Osteoblast (primary cell): ENCODE measurements at regions not wholly inside any gene's neighbourhood (a gene's known extent, or its start where the extent isn't known, plus 50 kb on each side); places are given as distances from the start of the nearest gene placed in this dataset.
A peak's percentile ranks its signal among the peaks of the same experiment; 100 is the strongest.

Experiments
- DNase-seq: peaks from one replicate; pipeline ENCODE4 v3.0.0; 2011; ENCODE audit warnings: low spot score, mixed read lengths; ENCODE audit not compliant: insufficient read length; ENCODE audit errors: missing footprints
- H2AFZ ChIP-seq: 2 replicates; pipeline ENCODE4 v1.6.0; 2011; ENCODE audit warnings: mild to moderate bottlenecking, low read length
- H3K27ac ChIP-seq: 2 replicates; pipeline ENCODE4 v1.5.1; 2011; ENCODE audit warnings: mild to moderate bottlenecking, low read depth, low read length, moderate library complexity
- H3K27me3 ChIP-seq: 2 replicates; pipeline ENCODE4 v1.6.0; 2012; ENCODE audit warnings: mild to moderate bottlenecking, control low read depth, inconsistent platforms, low read length, moderate library complexity; ENCODE audit not compliant: insufficient read depth
- H3K36me3 ChIP-seq: 2 replicates; pipeline ENCODE4 v1.5.1; 2011; ENCODE audit warnings: mild to moderate bottlenecking, low read length, control low read depth, moderate library complexity; ENCODE audit not compliant: insufficient read depth
- H3K4me1 ChIP-seq: 2 replicates; pipeline ENCODE4 v1.5.1; 2011; ENCODE audit warnings: mild to moderate bottlenecking, low read length, control low read depth, moderate library complexity; ENCODE audit not compliant: insufficient read depth
- H3K4me2 ChIP-seq: 2 replicates; pipeline ENCODE4 v1.6.0; 2011; ENCODE audit warnings: mild to moderate bottlenecking, low read length; ENCODE audit not compliant: insufficient read depth
- H3K4me3 ChIP-seq: fragments of 200-600 bp; sonication (generic); 3 replicates; pipeline ENCODE4 v1.5.1; 2012; ENCODE audit warnings: mild to moderate bottlenecking, low read length, inconsistent platforms; ENCODE audit not compliant: insufficient read depth
- H3K79me2 ChIP-seq: 2 replicates; pipeline ENCODE4 v1.6.0; 2012; ENCODE audit warnings: mild to moderate bottlenecking, low read length, control low read depth, inconsistent platforms; ENCODE audit not compliant: insufficient read depth
- H3K9me3 ChIP-seq: 2 replicates; pipeline ENCODE4 v1.5.1; 2011; ENCODE audit warnings: low read depth, low read length, control low read depth
- H4K20me1 ChIP-seq: 2 replicates; pipeline ENCODE4 v1.6.0; 2012; ENCODE audit warnings: mild to moderate bottlenecking, low read length, control low read depth; ENCODE audit not compliant: insufficient read depth
- TF ChIP-seq, protein P1 (sequence below): IDR thresholded peaks from 2 replicates; pipeline ENCODE4 v1.5.1; 2011; ENCODE audit warnings: mild to moderate bottlenecking, low read depth, low read length, moderate library complexity; ENCODE audit errors: extremely low read depth

DNA sequence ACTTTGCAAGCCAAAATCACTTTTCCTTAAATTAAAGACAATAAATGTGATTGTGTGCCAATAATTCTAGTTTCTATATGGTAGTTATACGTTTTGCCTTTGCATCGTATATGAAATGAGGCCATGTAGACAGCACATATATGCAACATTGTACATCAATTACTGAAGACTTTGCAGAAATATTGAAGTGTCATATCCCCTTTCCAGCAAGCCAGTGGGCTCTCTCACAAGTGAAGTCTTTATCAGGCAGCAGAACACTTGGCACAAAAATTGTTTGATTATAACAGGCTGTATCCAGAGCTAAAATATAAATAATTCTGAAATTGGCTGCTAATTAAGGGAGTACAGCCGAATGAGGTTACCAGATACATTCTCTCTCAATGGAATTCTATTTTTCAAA lies 588.6 kb upstream of the SEMA3D start:
- no peak overlapping the region for H3K27ac ChIP-seq

DNA sequence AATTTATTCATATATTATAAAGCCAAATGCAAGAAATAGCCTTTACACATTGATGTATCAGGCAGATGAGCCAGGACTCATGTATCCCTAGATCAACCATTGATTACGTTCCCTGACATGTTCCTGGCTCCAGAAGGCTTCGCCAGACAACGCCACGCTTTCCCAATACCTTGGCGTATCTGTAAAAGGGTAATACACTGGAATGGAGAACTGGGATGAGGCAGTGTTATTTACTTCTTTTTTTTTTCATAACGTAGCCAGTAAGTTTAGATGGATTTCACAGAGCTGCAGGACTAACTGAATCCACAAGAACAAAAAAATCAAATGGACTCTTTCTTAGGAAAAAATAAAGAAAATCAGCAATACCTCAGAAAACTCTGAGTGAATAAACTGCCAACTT lies 588.1 kb upstream of the SEMA3D start:
- H3K27me3 ChIP-seq = no peaks in the 10 kb centered on the region
- no peak overlapping the region for H3K4me2 ChIP-seq
- no peaks in the 10 kb centered on the region for H3K79me2 ChIP-seq
- H3K9me3 ChIP-seq = no peaks in the 10 kb centered on the region
- no peak overlapping the region for H2AFZ ChIP-seq
- TF ChIP-seq, protein P1, sequence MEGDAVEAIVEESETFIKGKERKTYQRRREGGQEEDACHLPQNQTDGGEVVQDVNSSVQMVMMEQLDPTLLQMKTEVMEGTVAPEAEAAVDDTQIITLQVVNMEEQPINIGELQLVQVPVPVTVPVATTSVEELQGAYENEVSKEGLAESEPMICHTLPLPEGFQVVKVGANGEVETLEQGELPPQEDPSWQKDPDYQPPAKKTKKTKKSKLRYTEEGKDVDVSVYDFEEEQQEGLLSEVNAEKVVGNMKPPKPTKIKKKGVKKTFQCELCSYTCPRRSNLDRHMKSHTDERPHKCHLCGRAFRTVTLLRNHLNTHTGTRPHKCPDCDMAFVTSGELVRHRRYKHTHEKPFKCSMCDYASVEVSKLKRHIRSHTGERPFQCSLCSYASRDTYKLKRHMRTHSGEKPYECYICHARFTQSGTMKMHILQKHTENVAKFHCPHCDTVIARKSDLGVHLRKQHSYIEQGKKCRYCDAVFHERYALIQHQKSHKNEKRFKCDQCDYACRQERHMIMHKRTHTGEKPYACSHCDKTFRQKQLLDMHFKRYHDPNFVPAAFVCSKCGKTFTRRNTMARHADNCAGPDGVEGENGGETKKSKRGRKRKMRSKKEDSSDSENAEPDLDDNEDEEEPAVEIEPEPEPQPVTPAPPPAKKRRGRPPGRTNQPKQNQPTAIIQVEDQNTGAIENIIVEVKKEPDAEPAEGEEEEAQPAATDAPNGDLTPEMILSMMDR = no peak
- H3K27ac ChIP-seq = no peak overlapping the region
- no peak overlapping the region for H3K4me3 ChIP-seq
- H4K20me1 ChIP-seq = no peaks in the 10 kb centered on the region
- H3K36me3 ChIP-seq = no peaks in the 10 kb centered on the region
- no peak for DNase-seq
- H3K4me1 ChIP-seq = peaks cover 17% of the 10 kb centered on the region

More for the DNA sequence above, 588.6 kb upstream of the SEMA3D start:
- Histone ChIP-seq H3K4me3 (no peak overlapping the region), H3K4me2 (no peak overlapping the region), H4K20me1 (no peaks in the 10 kb centered on the region), H3K9me3 (no peaks in the 10 kb centered on the region), H2AFZ (no peak overlapping the region), H3K79me2 (no peaks in the 10 kb centered on the region), H3K27me3 (no peaks in the 10 kb centered on the region), H3K4me1 (peaks cover 12% of the 10 kb centered on the region), H3K36me3 (no peaks in the 10 kb centered on the region)
- no peak for DNase-seq
- TF ChIP-seq, protein P1 = no peak

DNA sequence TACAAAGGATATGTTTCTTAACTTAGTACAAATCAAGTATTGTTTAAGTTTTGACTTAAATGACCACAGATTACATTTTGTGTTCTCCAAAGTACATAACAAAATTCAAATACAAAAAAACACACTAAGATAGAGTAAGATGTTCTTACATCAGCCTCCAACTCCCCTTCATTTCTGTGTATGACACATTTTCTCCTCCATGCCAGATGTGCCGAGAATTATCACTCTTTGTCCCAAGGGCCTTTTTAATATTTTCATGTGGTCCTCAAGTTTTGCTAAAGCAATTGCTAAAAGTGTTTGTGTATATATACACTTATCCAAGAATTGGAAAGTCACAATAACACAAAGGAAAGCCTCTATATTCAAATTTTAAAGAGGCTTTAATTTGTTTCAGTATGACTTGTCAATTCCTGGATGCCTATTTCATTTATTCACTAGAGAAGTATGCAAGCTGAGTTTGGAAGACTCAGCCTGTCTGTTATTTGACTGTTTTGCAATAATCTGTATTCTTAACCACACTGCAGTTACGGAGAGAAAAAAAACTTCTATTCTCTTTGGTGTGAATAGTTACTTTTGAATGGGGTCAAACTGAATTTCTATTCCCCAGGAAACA lies 586.4 kb upstream of the SEMA3D start:
- H2AFZ ChIP-seq = no peak overlapping the region
- no peak for DNase-seq
- H3K36me3 ChIP-seq = no peaks in the 10 kb centered on the region
- H3K27ac ChIP-seq = peak overlapping the region; percentile 74
- no peaks in the 10 kb centered on the region for H4K20me1 ChIP-seq
- H3K9me3 ChIP-seq = no peaks in the 10 kb centered on the region
- TF ChIP-seq, protein P1 = no peak
- H3K4me2 ChIP-seq = peak overlapping the region; percentile 40
- no peaks in the 10 kb centered on the region for H3K27me3 ChIP-seq
- peaks cover 17% of the 10 kb centered on the region for H3K4me1 ChIP-seq
- H3K79me2 ChIP-seq = no peaks in the 10 kb centered on the region
- peak overlapping the region; percentile 46 for H3K4me3 ChIP-seq

DNA sequence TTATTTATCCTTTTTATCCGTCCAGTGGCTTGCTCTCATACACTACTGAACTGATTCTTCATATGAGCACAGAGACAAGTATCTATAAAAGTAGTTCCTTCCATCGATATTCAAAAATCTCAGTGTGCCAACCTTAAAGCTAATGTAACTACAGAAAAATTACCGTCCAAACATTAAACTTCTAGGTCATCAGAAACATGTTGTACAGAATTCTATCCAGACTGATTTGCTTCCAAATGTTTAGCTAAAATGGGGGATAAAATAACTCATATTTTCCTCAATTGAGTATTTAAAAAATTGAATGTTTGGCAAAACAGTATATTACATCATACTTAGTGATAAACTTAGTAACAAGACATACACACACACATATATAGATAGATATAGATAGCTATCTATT lies 584.7 kb upstream of the SEMA3D start:
- no peak overlapping the region for H3K4me3 ChIP-seq
- TF ChIP-seq, protein P1 = no peak

More for the DNA sequence above, 584.7 kb upstream of the SEMA3D start:
- H3K4me1 ChIP-seq = peaks cover 11% of the 10 kb centered on the region
- no peak overlapping the region for H3K4me2 ChIP-seq
- no peaks in the 10 kb centered on the region for H3K27me3 ChIP-seq
- no peak overlapping the region for H3K27ac ChIP-seq
- H3K79me2 ChIP-seq = no peaks in the 10 kb centered on the region
- H2AFZ ChIP-seq = no peak overlapping the region
- DNase-seq = no peak
- no peaks in the 10 kb centered on the region for H3K9me3 ChIP-seq
- no peaks in the 10 kb centered on the region for H4K20me1 ChIP-seq
- H3K36me3 ChIP-seq = no peaks in the 10 kb centered on the region
